ENCODE measurements at regions not wholly inside any gene's neighbourhood (a gene's known extent, or its start where the extent isn't known, plus 50 kb on each side); places are given as distances from the start of the nearest gene placed in this dataset.

- Histone ChIP-seq H3K9ac (ENCODE audit: low read depth in 1 of 2, low read length in 2 of 2) (no peak overlapping the region), H3K9me3 (ENCODE audit: control insufficient read depth in 4 of 4, low read length in 3 of 4) (no peaks in the 10 kb centered on the region), H3K27ac (ENCODE audit: low read depth in 1 of 2, low read length in 2 of 2) (no peak overlapping the region), H3K36me3 (ENCODE audit: control insufficient read depth in 4 of 4, insufficient read depth in 3 of 4, low read depth in 1 of 4, low read length in 3 of 4) (peaks cover 0 to 1% (median 0%) of the 10 kb centered on the region in 4 donors), H3K4me3 (ENCODE audit: low read depth in 1 of 3, low read length in 3 of 3) (no peak overlapping the region), H3K27me3 (ENCODE audit: control insufficient read depth in 4 of 4, insufficient read depth in 4 of 4, low read length in 3 of 4) (no peaks in the 10 kb centered on the region), H3K4me1 (ENCODE audit: control insufficient read depth in 4 of 4, insufficient read depth in 4 of 4, low read length in 3 of 4) (no peaks in the 10 kb centered on the region)
- no peak for DNase-seq (ENCODE audit: low spot score)
- no peak for TF ChIP-seq TAF1 (conservative IDR thresholded peaks at IDR 0.05)
- TF ChIP-seq ZBTB33 (IDR thresholded peaks at IDR 0.05): no peak
- TF ChIP-seq NR2F2 (IDR thresholded peaks at IDR 0.05): no peak
- no peak for TF ChIP-seq HNF4G (IDR thresholded peaks at IDR 0.05)
- no peak for TF ChIP-seq GABPA (IDR thresholded peaks at IDR 0.05 in 1 of 2, conservative IDR thresholded peaks at IDR 0.05 in 1 of 2)
- no peak for TF ChIP-seq REST (IDR thresholded peaks at IDR 0.05)
- TF ChIP-seq ATF3 (IDR thresholded peaks at IDR 0.05): no peak
- no peak for TF ChIP-seq EGR1 (IDR thresholded peaks at IDR 0.05; ENCODE audit: low read depth in 2 of 2)
- no peak for TF ChIP-seq HNF4A (conservative IDR thresholded peaks at IDR 0.05)
- TF ChIP-seq CTCF (IDR thresholded peaks at IDR 0.05; ENCODE audit: low read depth, low read length, missing input control): no peak
- TF ChIP-seq FOXA1 (IDR thresholded peaks at IDR 0.05): no peak
- no peak for TF ChIP-seq RXRA (IDR thresholded peaks at IDR 0.05)
- TF ChIP-seq SP1 (IDR thresholded peaks at IDR 0.05): no peak
- TF ChIP-seq RAD21 (IDR thresholded peaks at IDR 0.05): no peak
Measured at GRCh38 chr13:48885027-48885395, 90.7 kb upstream of the FNDC3A start.

GRCh38 chr13:48888613-48889012, 87.1 kb upstream of the FNDC3A start:
- Histone ChIP-seq H3K27ac (ENCODE audit: low read depth in 1 of 2, low read length in 2 of 2) (no peak overlapping the region), H3K4me3 (ENCODE audit: low read depth in 1 of 3, low read length in 3 of 3) (no peak overlapping the region), H3K27me3 (ENCODE audit: control insufficient read depth in 4 of 4, insufficient read depth in 4 of 4, low read length in 3 of 4) (no peaks in the 10 kb centered on the region), H3K4me1 (ENCODE audit: control insufficient read depth in 4 of 4, insufficient read depth in 4 of 4, low read length in 3 of 4) (peaks cover 0 to 1% (median 0%) of the 10 kb centered on the region in 4 donors), H3K9me3 (ENCODE audit: control insufficient read depth in 4 of 4, low read length in 3 of 4) (no peaks in the 10 kb centered on the region), H3K36me3 (ENCODE audit: control insufficient read depth in 4 of 4, insufficient read depth in 3 of 4, low read depth in 1 of 4, low read length in 3 of 4) (peaks cover 0 to 1% (median 0%) of the 10 kb centered on the region in 4 donors), H3K9ac (ENCODE audit: low read depth in 1 of 2, low read length in 2 of 2) (no peak overlapping the region)
- no peak for DNase-seq (ENCODE audit: low spot score)
- no peak for TF ChIP-seq SP1 (IDR thresholded peaks at IDR 0.05)
- TF ChIP-seq NR2F2 (IDR thresholded peaks at IDR 0.05): no peak
- no peak for TF ChIP-seq YY1 (IDR thresholded peaks at IDR 0.05)
- TF ChIP-seq FOXA2 (IDR thresholded peaks at IDR 0.05): no peak
- WGBS: 81% methylated on average over 5 of the region's 5 CpGs

All from liver (tissue), 8 donors.